ENCODE measurements at regions not wholly inside any gene's neighbourhood (a gene's known extent, or its start where the extent isn't known, plus 50 kb on each side); places are given as distances from the start of the nearest gene placed in this dataset.

- no peak for DNase-seq (ENCODE audit: low spot score)
Observed at GRCh38 chr22:47943729-47944700, 1181.6 kb downstream of the TBC1D22A start.

GRCh38 chr22:47940211-47940610 lies 1177.8 kb downstream of the TBC1D22A start:
- DNase-seq (ENCODE audit: low spot score), result no peak

GRCh38 chr22:47933891-47934290 lies 1171.4 kb downstream of the TBC1D22A start:
- no peak for DNase-seq (ENCODE audit: low spot score)

GRCh38 chr22:47933226-47933625 lies 1170.8 kb downstream of the TBC1D22A start:
- no peak for DNase-seq (ENCODE audit: low spot score)

- DNase-seq (ENCODE audit: low spot score), result no peak
Observed at GRCh38 chr22:47929646-47930185, 1167.3 kb downstream of the TBC1D22A start.

- no peak for DNase-seq (ENCODE audit: low spot score)
Observed at GRCh38 chr22:47929073-47929472, 1166.6 kb downstream of the TBC1D22A start.

GRCh38 chr22:47928631-47929030 lies 1166.2 kb downstream of the TBC1D22A start:
- DNase-seq (ENCODE audit: low spot score), result no peak

- no peak for DNase-seq (ENCODE audit: low spot score)
Observed at GRCh38 chr22:47927648-47928210, 1165.3 kb downstream of the TBC1D22A start.

- no peak for DNase-seq (ENCODE audit: low spot score)
Observed at GRCh38 chr22:47923011-47923427, 1160.6 kb downstream of the TBC1D22A start.

- no peak for DNase-seq (ENCODE audit: low spot score)
Observed at GRCh38 chr22:47921906-47922305, 1159.5 kb downstream of the TBC1D22A start.

GRCh38 chr22:47920380-47920959 lies 1158.0 kb downstream of the TBC1D22A start:
- no peak for DNase-seq (ENCODE audit: low spot score)

- DNase-seq (ENCODE audit: low spot score), result no peak
Observed at GRCh38 chr22:47919893-47920292, 1157.4 kb downstream of the TBC1D22A start.

- no peak for DNase-seq (ENCODE audit: low spot score)
Observed at GRCh38 chr22:47919001-47919441, 1156.6 kb downstream of the TBC1D22A start.

- DNase-seq (ENCODE audit: low spot score), result no peak
Observed at GRCh38 chr22:47918276-47918921, 1155.9 kb downstream of the TBC1D22A start.

GRCh38 chr22:47914481-47915097 lies 1152.1 kb downstream of the TBC1D22A start:
- no peak for DNase-seq (ENCODE audit: low spot score)

GRCh38 chr22:47902646-47903180 lies 1140.3 kb downstream of the TBC1D22A start:
- DNase-seq (ENCODE audit: low spot score), result no peak

- no peak for DNase-seq (ENCODE audit: low spot score)
Observed at GRCh38 chr22:47901911-47902310, 1139.5 kb downstream of the TBC1D22A start.

- no peak for DNase-seq (ENCODE audit: low spot score)
Observed at GRCh38 chr22:47899894-47900293, 1137.4 kb downstream of the TBC1D22A start.

GRCh38 chr22:47898946-47899345 lies 1136.5 kb downstream of the TBC1D22A start:
- DNase-seq (ENCODE audit: low spot score), result no peak

- DNase-seq (ENCODE audit: low spot score), result no peak
Observed at GRCh38 chr22:47891609-47892008, 1129.2 kb downstream of the TBC1D22A start.

GRCh38 chr22:47888817-47889216 lies 1126.4 kb downstream of the TBC1D22A start:
- DNase-seq (ENCODE audit: low spot score), result no peak

Data from HT-29 (cell line).